H1 (cell line): ENCODE measurements at regions not wholly inside any gene's neighbourhood (a gene's known extent, or its start where the extent isn't known, plus 50 kb on each side); places are given as distances from the start of the nearest gene placed in this dataset.

ENCODE experiments used
- CTCF ChIA-PET: fragments of 300-600 bp; sonication (Branson Sonifier 250); formaldehyde crosslinking; loops from one replicate; lab custom pipeline; 2021; ENCODE audit not compliant: partially characterized antibody; lab: Charles Lee
- POLR2A ChIA-PET: fragments of 300-600 bp; sonication (Branson Sonifier 250); formaldehyde crosslinking; loops from one replicate; lab custom pipeline; 2021; ENCODE audit warnings: inconsistent platforms; ENCODE audit not compliant: partially characterized antibody; lab: Charles Lee
- DNase-seq, 2 experiments: peaks; one replicate each; pipeline versions ENCODE4 v3.0.0 to v3.0.0-alpha.2; 2010 to 2022; ENCODE audit warnings: low spot score in 2 of 2, low read depth in 1 of 2, mixed read lengths in 1 of 2
- FAIRE-seq: peaks from 2 replicates; lab custom pipeline; 2011; peaks lifted over from hg19 to GRCh38; lab: Jason Lieb, UNC
- H2AFZ ChIP-seq: 2 replicates; pipeline ENCODE4 v1.8.1; 2012; ENCODE audit warnings: low read length, inconsistent platforms
- H2AK5ac ChIP-seq: 2 replicates; pipeline ENCODE4 v1.6.1; 2013; ENCODE audit warnings: low read depth, low read length
- H2BK120ac ChIP-seq: replicated peaks from 2 replicates; pipeline ENCODE3; 2013; ENCODE audit warnings: low read depth, low read length, inconsistent platforms
- H2BK12ac ChIP-seq: 2 replicates; pipeline ENCODE4 v1.6.1; 2013; ENCODE audit warnings: low read depth, low read length
- H2BK15ac ChIP-seq: 2 replicates; pipeline ENCODE4 v1.6.1; 2013; ENCODE audit warnings: low read length
- H2BK20ac ChIP-seq: 2 replicates; pipeline ENCODE4 v1.6.1; 2013; ENCODE audit warnings: low read length
- H2BK5ac ChIP-seq: 2 replicates; pipeline ENCODE4 v1.6.1; 2013; ENCODE audit warnings: low read depth, low read length
- H3K14ac ChIP-seq: 2 replicates; pipeline ENCODE4 v1.6.1; 2013; ENCODE audit warnings: inconsistent platforms; ENCODE audit not compliant: insufficient read length
- H3K18ac ChIP-seq: 2 replicates; pipeline ENCODE4 v1.6.1; 2013; ENCODE audit warnings: low read length; ENCODE audit errors: extremely low read depth
- H3K23ac ChIP-seq: 2 replicates; pipeline ENCODE4 v1.6.1; 2013; ENCODE audit warnings: inconsistent platforms; ENCODE audit not compliant: insufficient read length
- H3K23me2 ChIP-seq: 2 replicates; pipeline ENCODE4 v1.6.1; 2013; ENCODE audit warnings: low read depth, low read length
- H3K27ac ChIP-seq: 2 replicates; pipeline ENCODE4 v1.6.1; 2011; ENCODE audit warnings: low read depth, low read length, inconsistent platforms
- H3K27me3 ChIP-seq, 4 experiments: replicated peaks in 1 of 4; 1 replicate in 1 of 4; 2 replicates in 3 of 4; pipeline versions ENCODE4 v1.6.1 to v1.8.1; 2011 to 2013; ENCODE audit warnings: low read length in 3 of 4, mild to moderate bottlenecking in 3 of 4, inconsistent platforms in 2 of 4, mixed read lengths in 2 of 4, moderate library complexity in 1 of 4; ENCODE audit not compliant: control insufficient read depth in 3 of 4, insufficient read depth in 3 of 4; ENCODE audit errors: extremely low read depth in 1 of 4
- H3K36me3 ChIP-seq, 4 experiments: 2 replicates each; pipeline versions ENCODE4 v1.6.1 to v1.8.1; 2011 to 2013; ENCODE audit warnings: mild to moderate bottlenecking in 4 of 4, low read length in 3 of 4, moderate library complexity in 2 of 4, control low read depth in 1 of 4, inconsistent platforms in 1 of 4; ENCODE audit not compliant: insufficient read depth in 4 of 4, control insufficient read depth in 2 of 4
- H3K4ac ChIP-seq: replicated peaks from 2 replicates; pipeline ENCODE3; 2013; ENCODE audit warnings: low read length, low read depth, mixed read lengths, inconsistent platforms; ENCODE audit not compliant: insufficient read length
- H3K4me1 ChIP-seq, 4 experiments: replicated peaks in 1 of 4; 1 replicate in 1 of 4; 2 replicates in 3 of 4; pipeline versions ENCODE4 v1.6.1 to v1.8.1; 2011 to 2013; ENCODE audit warnings: low read length in 3 of 4, inconsistent platforms in 2 of 4, mixed read lengths in 1 of 4; ENCODE audit not compliant: insufficient read depth in 4 of 4, control insufficient read depth in 3 of 4
- H3K4me2 ChIP-seq, 2 experiments: 2 replicates each; pipeline versions ENCODE4 v1.6.1 to v1.8.1; 2011 to 2013; ENCODE audit warnings: low read depth in 2 of 2, low read length in 2 of 2, control low read depth in 1 of 2, inconsistent platforms in 1 of 2, mild to moderate bottlenecking in 1 of 2; ENCODE audit not compliant: insufficient read depth in 1 of 2
- H3K4me3 ChIP-seq, 4 experiments: fragments of 200-600, 300-600 bp in 1 of 4; sonication (generic), shearing (Covaris generic), sonication (Bioruptor Twin) in 1 of 4; 2 replicates each; pipeline versions ENCODE4 v1.5.1 to v1.8.1; 2011 to 2016; ENCODE audit warnings: low read length in 4 of 4, low read depth in 3 of 4, control low read depth in 2 of 4, inconsistent platforms in 2 of 4, mild to moderate bottlenecking in 2 of 4, mixed read lengths in 1 of 4, moderate library complexity in 1 of 4; ENCODE audit not compliant: insufficient read depth in 2 of 4; ENCODE audit errors: extremely low read depth in 1 of 4
- H3K56ac ChIP-seq: replicated peaks from 2 replicates; pipeline ENCODE3; 2013; ENCODE audit warnings: low read depth, mild to moderate bottlenecking, mixed read lengths, low read length, inconsistent platforms; ENCODE audit not compliant: insufficient read length
- H3K79me1 ChIP-seq: 2 replicates; pipeline ENCODE4 v1.6.1; 2013; ENCODE audit warnings: low read depth, low read length, control low read depth
- H3K79me2 ChIP-seq, 2 experiments: 2 replicates each; pipeline versions ENCODE4 v1.6.1 to v1.8.1; 2012 to 2013; ENCODE audit warnings: low read length in 2 of 2, mild to moderate bottlenecking in 2 of 2, inconsistent platforms in 1 of 2; ENCODE audit not compliant: insufficient read depth in 2 of 2, control insufficient read depth in 1 of 2
- H3K9ac ChIP-seq, 4 experiments: replicated peaks in 1 of 4; 1 replicate in 1 of 4; 2 replicates in 3 of 4; pipeline versions ENCODE4 v1.6.1 to v1.8.1; 2011 to 2013; ENCODE audit warnings: low read depth in 3 of 4, low read length in 3 of 4, control low read depth in 2 of 4, mild to moderate bottlenecking in 2 of 4, moderate library complexity in 2 of 4, inconsistent platforms in 1 of 4; ENCODE audit errors: extremely low read depth in 1 of 4
- H3K9me3 ChIP-seq, 2 experiments: 2 replicates each; pipeline versions ENCODE4 v1.6.1 to v1.8.1; 2012 to 2013; ENCODE audit warnings: mild to moderate bottlenecking in 2 of 2, moderate library complexity in 2 of 2, control low read depth in 1 of 2, inconsistent platforms in 1 of 2, low read depth in 1 of 2, low read length in 1 of 2, mixed read lengths in 1 of 2; ENCODE audit not compliant: insufficient read depth in 2 of 2
- H4K20me1 ChIP-seq, 2 experiments: replicated peaks in 1 of 2; 2 replicates each; pipeline versions ENCODE3 to v1.8.1; 2011 to 2013; ENCODE audit warnings: inconsistent platforms in 2 of 2, low read length in 2 of 2, mild to moderate bottlenecking in 1 of 2; ENCODE audit not compliant: insufficient read depth in 2 of 2, control insufficient read depth in 1 of 2
- H4K5ac ChIP-seq: 2 replicates; pipeline ENCODE4 v1.6.1; 2013; ENCODE audit warnings: low read length, low read depth, mixed read lengths, inconsistent platforms; ENCODE audit not compliant: insufficient read length
- H4K8ac ChIP-seq: 2 replicates; pipeline ENCODE4 v1.8.0; 2013; ENCODE audit warnings: mild to moderate bottlenecking, moderate library complexity, low read length, inconsistent platforms; ENCODE audit not compliant: insufficient read depth; ENCODE audit errors: extremely low read depth
- H4K91ac ChIP-seq: replicated peaks from 2 replicates; pipeline ENCODE3; 2013; ENCODE audit warnings: low read length, mixed read lengths, inconsistent platforms; ENCODE audit not compliant: insufficient read length
- BACH1 ChIP-seq: IDR thresholded peaks from 2 replicates; pipeline ENCODE4 v1.6.1; 2012; ENCODE audit warnings: low read length, improper control_type of control experiment
- BRCA1 ChIP-seq: IDR thresholded peaks from 2 replicates; pipeline ENCODE4 v1.6.1; 2012; ENCODE audit warnings: low read depth, low read length, improper control_type of control experiment
- CBX5 ChIP-seq: fragments of 300-800, 300-1000 bp; sonication (generic); IDR thresholded peaks from 2 replicates; pipeline ENCODE4 v1.7.1; 2016; ENCODE audit warnings: antibody characterized with exemption, low read length, low read depth
- CBX8 ChIP-seq: fragments of 300-800, 300-1000 bp; sonication (generic); IDR thresholded peaks from 2 replicates; pipeline ENCODE4 v1.7.1; 2016; ENCODE audit warnings: low read depth, low read length, borderline replicate concordance
- CHD2 ChIP-seq: IDR thresholded peaks from 2 replicates; pipeline ENCODE4 v1.6.1; 2012; ENCODE audit warnings: low read length, improper control_type of control experiment
- CREB1 ChIP-seq: IDR thresholded peaks from 2 replicates; pipeline ENCODE4 v1.6.1; 2012; ENCODE audit warnings: inconsistent platforms
- EP300 ChIP-seq, 2 experiments: IDR thresholded peaks; 1 replicate in 1 of 2; 2 replicates in 1 of 2; pipeline ENCODE4 v1.6.1; 2011 to 2012; ENCODE audit warnings: low read depth in 2 of 2, low read length in 2 of 2, mild to moderate bottlenecking in 2 of 2, borderline replicate concordance in 1 of 2, inconsistent platforms in 1 of 2, moderate library complexity in 1 of 2
- GTF2F1 ChIP-seq: IDR thresholded peaks from 2 replicates; pipeline ENCODE4 v1.6.1; 2012; ENCODE audit warnings: low read depth, low read length, improper control_type of control experiment, borderline replicate concordance
- HDAC2 ChIP-seq, 2 experiments: fragments of 300-600 bp in 1 of 2; sonication (generic) in 1 of 2; IDR thresholded peaks; 2 replicates each; pipeline ENCODE4 v1.6.1; 2011 to 2012; ENCODE audit warnings: low read depth in 2 of 2, low read length in 2 of 2, mild to moderate bottlenecking in 2 of 2, moderate library complexity in 2 of 2, borderline replicate concordance in 1 of 2, inconsistent platforms in 1 of 2
- POLR2A ChIP-seq, 2 experiments: IDR thresholded peaks; 1 replicate in 1 of 2; 2 replicates in 1 of 2; pipeline ENCODE4 v1.6.1; 2011; ENCODE audit warnings: low read depth in 2 of 2, low read length in 2 of 2, mild to moderate bottlenecking in 2 of 2; ENCODE audit errors: control extremely low read depth in 1 of 2
- RBBP5 ChIP-seq: IDR thresholded peaks from 2 replicates; pipeline ENCODE4 v1.7.1; 2012; ENCODE audit warnings: low read depth, mild to moderate bottlenecking, inconsistent platforms, low read length, moderate library complexity, borderline replicate concordance
- SIN3A ChIP-seq, 2 experiments: IDR thresholded peaks in 1 of 2; conservative IDR thresholded peaks in 1 of 2; 2 replicates each; pipeline ENCODE4 v1.6.1; 2011 to 2012; ENCODE audit warnings: low read length in 2 of 2, improper control_type of control experiment in 1 of 2, low read depth in 1 of 2, mild to moderate bottlenecking in 1 of 2
- SP2 ChIP-seq: IDR thresholded peaks from 2 replicates; pipeline ENCODE4 v1.6.1; 2012; ENCODE audit warnings: mild to moderate bottlenecking, low read length, inconsistent platforms
- SUZ12 ChIP-seq: fragments of 200-600 bp; sonication (generic); IDR thresholded peaks from 2 replicates; pipeline ENCODE4 v1.6.1; 2012; ENCODE audit warnings: mild to moderate bottlenecking, inconsistent platforms, low read length, moderate library complexity, mixed read lengths
- TBP ChIP-seq: IDR thresholded peaks from 2 replicates; pipeline ENCODE4 v1.6.1; 2011; ENCODE audit warnings: low read depth, low read length, improper control_type of control experiment
- TEAD4 ChIP-seq: IDR thresholded peaks from 2 replicates; pipeline ENCODE4 v1.6.1; 2012; ENCODE audit warnings: low read depth, low read length, inconsistent platforms, mixed read lengths
- TF ChIP-seq, protein P1 (sequence below): IDR thresholded peaks from 2 replicates; pipeline ENCODE4 v1.6.1; 2011; ENCODE audit warnings: low read depth, mild to moderate bottlenecking, low read length; ENCODE audit not compliant: insufficient read depth

DNA sequence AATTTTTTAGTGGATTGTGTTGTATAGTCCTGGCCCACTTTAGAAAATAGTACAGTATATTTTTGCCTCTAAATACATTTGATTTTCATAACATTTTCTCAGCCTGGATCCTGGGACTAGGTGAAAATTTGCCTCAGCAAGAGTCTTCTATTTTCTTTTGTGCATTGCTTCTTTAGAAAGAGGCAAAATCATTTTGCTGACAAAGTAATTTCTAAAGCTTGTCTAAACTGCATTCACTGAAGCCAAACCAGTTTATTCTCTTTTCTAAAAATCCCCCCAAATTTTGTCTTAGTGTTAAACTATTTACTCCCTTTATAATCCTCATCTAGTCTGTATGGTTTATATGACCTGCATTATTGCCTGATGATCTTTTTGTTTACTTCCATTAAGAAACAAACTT lies 326.3 kb downstream of the C4orf33 start:
- no peaks in the 10 kb centered on the region for H4K20me1 ChIP-seq
- TF ChIP-seq CHD2 (no peak), CBX8 (no peak), TBP (no peak), EP300 (IDR thresholded peaks at IDR 0.05; ENCODE audit: borderline replicate concordance in 1 of 2, low read depth in 2 of 2, low read length in 2 of 2) (no peak), POLR2A (IDR thresholded peaks at IDR 0.05; ENCODE audit: control extremely low read depth in 1 of 2, low read depth in 2 of 2, low read length in 2 of 2) (no peak), RBBP5 (no peak), SUZ12 (no peak), SIN3A (conservative IDR thresholded peaks at IDR 0.05 in 1 of 2, IDR thresholded peaks at IDR 0.05 in 1 of 2; ENCODE audit: low read depth in 1 of 2, low read length in 2 of 2) (no peak), CREB1 (no peak), CBX5 (no peak), BRCA1 (no peak), HDAC2 (IDR thresholded peaks at IDR 0.05; ENCODE audit: borderline replicate concordance in 1 of 2, low read depth in 2 of 2, low read length in 2 of 2) (no peak), TEAD4 (no peak), GTF2F1 (no peak), SP2 (no peak), BACH1 (no peak)
- TF ChIP-seq, protein P1, sequence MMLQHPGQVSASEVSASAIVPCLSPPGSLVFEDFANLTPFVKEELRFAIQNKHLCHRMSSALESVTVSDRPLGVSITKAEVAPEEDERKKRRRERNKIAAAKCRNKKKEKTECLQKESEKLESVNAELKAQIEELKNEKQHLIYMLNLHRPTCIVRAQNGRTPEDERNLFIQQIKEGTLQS = no peak

More for the DNA sequence above, 326.3 kb downstream of the C4orf33 start:
- no peak overlapping the region for H3K9ac ChIP-seq
- no peaks in the 10 kb centered on the region for H3K23me2 ChIP-seq
- no peak overlapping the region for H3K4me3 ChIP-seq
- no peaks in the 10 kb centered on the region for H3K4me1 ChIP-seq
- H3K14ac ChIP-seq = no peak overlapping the region
- no peak overlapping the region for H2BK12ac ChIP-seq
- H3K27ac ChIP-seq = no peak overlapping the region
- H3K79me1 ChIP-seq = no peaks in the 10 kb centered on the region
- H2BK15ac ChIP-seq = no peak overlapping the region
- no peaks in the 10 kb centered on the region for H3K36me3 ChIP-seq
- H3K18ac ChIP-seq = no peak overlapping the region
- ChIA-PET POLR2A (no interaction called here), CTCF (no interaction called here)
- no peak overlapping the region for H4K91ac ChIP-seq
- DNase-seq (no peak), FAIRE-seq (no peak)
- no peak overlapping the region for H3K56ac ChIP-seq
- H4K5ac ChIP-seq = no peak overlapping the region
- no peaks in the 10 kb centered on the region for H3K9me3 ChIP-seq
- H4K8ac ChIP-seq = no peak overlapping the region
- H2BK120ac ChIP-seq = no peak overlapping the region
- no peak overlapping the region for H2AK5ac ChIP-seq
- H3K4ac ChIP-seq = no peak overlapping the region
- no peak overlapping the region for H3K23ac ChIP-seq
- no peak overlapping the region for H2BK20ac ChIP-seq
- no peaks in the 10 kb centered on the region for H3K27me3 ChIP-seq
- no peaks in the 10 kb centered on the region for H3K79me2 ChIP-seq
- H2AFZ ChIP-seq = no peak overlapping the region
- no peak overlapping the region for H3K4me2 ChIP-seq
- no peak overlapping the region for H2BK5ac ChIP-seq
